Tibial nerve (tissue), 4 donors: ENCODE measurements at regions not wholly inside any gene's neighbourhood (a gene's known extent, or its start where the extent isn't known, plus 50 kb on each side); places are given as distances from the start of the nearest gene placed in this dataset.

Experiments
- DNase-seq, 2 donors: peaks; one replicate each; pipeline ENCODE4 v3.0.0-alpha.2; 2019; ENCODE audit warnings: low spot score in 2 of 2
- H3K27ac ChIP-seq, 4 donors: fragments of 200-600 bp; sonication (generic) in 3 of 4; one replicate each; pipeline ENCODE4 v1.5.1; 2017 to 2019; ENCODE audit warnings: mild to moderate bottlenecking in 1 of 4
- H3K27me3 ChIP-seq, 2 donors: fragments of 200-600 bp; sonication (generic) in 1 of 2; one replicate each; pipeline versions ENCODE4 v1.5.1 to v1.6.0; 2017 to 2019
- H3K36me3 ChIP-seq, 3 donors: fragments of 200-600 bp; sonication (generic); one replicate each; pipeline ENCODE4 v1.5.1; 2018 to 2019
- H3K4me1 ChIP-seq, 4 donors: fragments of 200-600 bp; sonication (generic) in 3 of 4; one replicate each; pipeline ENCODE4 v1.5.1; 2017 to 2019
- H3K4me3 ChIP-seq, 4 donors: fragments of 200-600 bp; sonication (generic) in 3 of 4; one replicate each; pipeline ENCODE4 v1.5.1; 2017 to 2019; ENCODE audit warnings: mild to moderate bottlenecking in 1 of 4, moderate library complexity in 1 of 4
- H3K9me3 ChIP-seq, 4 donors: fragments of 200-600 bp; sonication (generic) in 3 of 4; one replicate each; pipeline ENCODE4 v1.5.1; 2017 to 2019
- CTCF ChIP-seq, 5 experiments: fragments of 200-600 bp in 3 of 5; fragments of 450-650 bp in 2 of 5; sonication (generic) in 3 of 5; IDR thresholded peaks; one replicate each; pipeline ENCODE4 v1.5.1; 2016 to 2019; ENCODE audit warnings: antibody characterized with exemption in 5 of 5, mild to moderate bottlenecking in 3 of 5, moderate library complexity in 2 of 5
- EP300 ChIP-seq, 2 donors: sonication (generic); formaldehyde crosslinking; IDR thresholded peaks; one replicate each; pipeline ENCODE4 v1.6.1; 2017; ENCODE audit warnings: antibody characterized with exemption in 2 of 2, mild to moderate bottlenecking in 1 of 2
- POLR2A ChIP-seq, 2 donors: fragments of 450-650 bp; IDR thresholded peaks; one replicate each; pipeline ENCODE4 v1.6.1; 2017; ENCODE audit warnings: antibody characterized with exemption in 2 of 2, mild to moderate bottlenecking in 2 of 2, moderate library complexity in 2 of 2
- WGBS, 2 donors: methylation state at CpG; one replicate each; pipeline ENCODE4 v1.1.5; 2018; 5-methylcytosine and 5-hydroxymethylcytosine counted together

GRCh38 chr14:101622251-101623076 is 61.2 kb downstream of the DIO3 start:
- TF ChIP-seq EP300 (IDR thresholded peaks at IDR 0.05): no peak
- no peak for TF ChIP-seq POLR2A (IDR thresholded peaks at IDR 0.05)
- no peak for TF ChIP-seq CTCF (IDR thresholded peaks at IDR 0.05)
- 75 to 79% methylated on average over 16 to 17 of the region's 18 CpGs for WGBS, 2 donors
- Histone ChIP-seq H3K36me3 (no peaks in the 10 kb centered on the region), H3K9me3 (no peaks in the 10 kb centered on the region), H3K4me3 (no peak overlapping the region), H3K4me1 (peaks cover 0 to under 1% (median 0%) of the 10 kb centered on the region in 4 donors), H3K27ac (no peak overlapping the region), H3K27me3 (no peaks in the 10 kb centered on the region)
- no peak for DNase-seq

- WGBS, 2 donors: 92 to 94% methylated on average over 6 of the region's 6 CpGs
- no peak for TF ChIP-seq CTCF (IDR thresholded peaks at IDR 0.05)
- TF ChIP-seq POLR2A (IDR thresholded peaks at IDR 0.05): no peak
- no peak for TF ChIP-seq EP300 (IDR thresholded peaks at IDR 0.05)
- Histone ChIP-seq H3K4me1 (peaks cover 0 to 6% (median 4%) of the 10 kb centered on the region in 4 donors), H3K27ac (no peak overlapping the region), H3K27me3 (no peaks in the 10 kb centered on the region), H3K4me3 (no peak overlapping the region), H3K36me3 (no peaks in the 10 kb centered on the region), H3K9me3 (no peaks in the 10 kb centered on the region)
- no peak for DNase-seq
Measured at GRCh38 chr14:101623077-101623372, 61.7 kb downstream of the DIO3 start.

- no peak overlapping the region for H3K27ac ChIP-seq
- H3K4me1 ChIP-seq: peaks cover 0 to 14% (median 8%) of the 10 kb centered on the region in 4 donors
- no peaks in the 10 kb centered on the region for H3K9me3 ChIP-seq
- H3K36me3 ChIP-seq: no peaks in the 10 kb centered on the region
- 89 to 90% methylated on average over 9 of the region's 9 CpGs for WGBS, 2 donors
- no peak overlapping the region for H3K4me3 ChIP-seq
- TF ChIP-seq CTCF (IDR thresholded peaks at IDR 0.05): no peak
- TF ChIP-seq EP300 (IDR thresholded peaks at IDR 0.05): no peak
- DNase-seq: no peak
- H3K27me3 ChIP-seq: no peaks in the 10 kb centered on the region
Measured at GRCh38 chr14:101623685-101624444, 62.6 kb downstream of the DIO3 start.

GRCh38 chr14:101624536-101624935 is 63.2 kb downstream of the DIO3 start:
- Histone ChIP-seq H3K36me3 (no peaks in the 10 kb centered on the region), H3K4me1 (peaks cover 0 to 17% (median 8%) of the 10 kb centered on the region in 4 donors), H3K4me3 (no peak overlapping the region), H3K9me3 (no peaks in the 10 kb centered on the region), H3K27ac (no peak overlapping the region), H3K27me3 (no peaks in the 10 kb centered on the region)
- TF ChIP-seq CTCF (IDR thresholded peaks at IDR 0.05) (no peak), EP300 (IDR thresholded peaks at IDR 0.05) (no peak), POLR2A (IDR thresholded peaks at IDR 0.05) (no peak)
- no peak for DNase-seq
- WGBS, 2 donors: 54 to 56% methylated on average over 11 of the region's 11 CpGs
